ENCODE measurements at regions not wholly inside any gene's neighbourhood (a gene's known extent, or its start where the extent isn't known, plus 50 kb on each side); places are given as distances from the start of the nearest gene placed in this dataset.
"Not testable (repeated sequence)": the region's sequence is repeated elsewhere in the genome, so short reads cannot be mapped to it uniquely, and the experiment has no call there.

DNA sequence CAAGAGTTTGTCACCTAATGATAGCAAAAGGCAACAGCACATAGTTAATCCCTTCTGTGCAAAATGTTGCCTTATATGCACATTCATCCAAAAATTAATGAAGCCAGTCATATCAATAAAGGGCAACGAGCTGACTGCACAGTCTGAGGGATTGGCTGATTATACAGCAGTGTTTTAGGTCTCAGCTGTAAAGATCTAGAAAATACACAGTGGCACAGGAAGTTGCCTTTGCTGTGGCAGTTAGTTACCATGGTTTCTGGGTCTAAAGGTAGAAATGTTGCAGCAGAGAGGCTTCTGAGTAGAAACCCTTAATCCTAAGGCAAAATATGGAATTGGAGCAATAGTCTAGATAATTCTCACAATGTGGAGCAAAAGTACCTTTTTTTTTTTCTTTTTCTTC, 89.7 kb downstream of the SMPDL3A start:
- TF ChIP-seq, protein P1, sequence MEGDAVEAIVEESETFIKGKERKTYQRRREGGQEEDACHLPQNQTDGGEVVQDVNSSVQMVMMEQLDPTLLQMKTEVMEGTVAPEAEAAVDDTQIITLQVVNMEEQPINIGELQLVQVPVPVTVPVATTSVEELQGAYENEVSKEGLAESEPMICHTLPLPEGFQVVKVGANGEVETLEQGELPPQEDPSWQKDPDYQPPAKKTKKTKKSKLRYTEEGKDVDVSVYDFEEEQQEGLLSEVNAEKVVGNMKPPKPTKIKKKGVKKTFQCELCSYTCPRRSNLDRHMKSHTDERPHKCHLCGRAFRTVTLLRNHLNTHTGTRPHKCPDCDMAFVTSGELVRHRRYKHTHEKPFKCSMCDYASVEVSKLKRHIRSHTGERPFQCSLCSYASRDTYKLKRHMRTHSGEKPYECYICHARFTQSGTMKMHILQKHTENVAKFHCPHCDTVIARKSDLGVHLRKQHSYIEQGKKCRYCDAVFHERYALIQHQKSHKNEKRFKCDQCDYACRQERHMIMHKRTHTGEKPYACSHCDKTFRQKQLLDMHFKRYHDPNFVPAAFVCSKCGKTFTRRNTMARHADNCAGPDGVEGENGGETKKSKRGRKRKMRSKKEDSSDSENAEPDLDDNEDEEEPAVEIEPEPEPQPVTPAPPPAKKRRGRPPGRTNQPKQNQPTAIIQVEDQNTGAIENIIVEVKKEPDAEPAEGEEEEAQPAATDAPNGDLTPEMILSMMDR (conservative IDR thresholded peaks at IDR 0.05), result no peak
- H3K27ac ChIP-seq, result no peak overlapping the region

DNA sequence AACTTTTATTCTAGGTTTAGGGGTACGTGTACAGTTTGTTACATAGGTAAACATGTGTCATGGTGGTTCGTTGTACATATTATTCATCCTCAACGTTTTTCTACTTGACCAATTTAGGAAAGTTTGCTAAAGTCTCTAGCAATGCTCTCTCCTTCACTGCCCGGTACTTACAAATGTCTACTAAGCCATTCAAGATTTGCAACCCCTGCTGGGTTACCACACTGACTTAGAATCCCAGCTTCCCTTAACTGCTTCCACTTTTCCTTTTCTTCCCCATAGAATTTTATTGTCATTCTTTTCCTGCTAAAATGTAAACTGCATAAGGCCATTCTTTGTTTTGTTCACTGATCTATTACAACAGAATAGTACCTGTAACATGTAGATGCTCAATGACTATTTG, 97.4 kb downstream of the SMPDL3A start:
- H3K27ac ChIP-seq, result no peak overlapping the region
- TF ChIP-seq, protein P1 (conservative IDR thresholded peaks at IDR 0.05), result no peak

DNA sequence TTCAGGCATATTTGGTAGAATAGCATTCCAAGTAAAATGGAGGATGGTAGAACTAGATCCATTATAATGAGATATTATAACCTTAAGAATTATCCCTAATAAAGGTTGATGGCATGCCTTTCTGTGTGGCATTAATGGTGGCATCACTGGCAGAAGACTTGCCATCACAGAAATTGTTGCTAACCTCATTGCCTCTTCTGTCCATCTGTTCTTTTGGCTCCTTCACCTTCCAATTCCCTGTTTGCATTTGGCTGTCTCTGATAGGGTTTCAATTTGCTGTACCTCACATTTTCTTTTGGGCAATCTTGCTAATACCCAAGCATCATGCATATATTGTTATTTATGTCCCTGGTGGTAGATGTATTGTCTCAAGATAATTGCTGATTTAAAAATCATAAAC, 98.9 kb downstream of the SMPDL3A start:
- no peak overlapping the region for H3K27ac ChIP-seq
- TF ChIP-seq, protein P1 (conservative IDR thresholded peaks at IDR 0.05), result no peak

DNA sequence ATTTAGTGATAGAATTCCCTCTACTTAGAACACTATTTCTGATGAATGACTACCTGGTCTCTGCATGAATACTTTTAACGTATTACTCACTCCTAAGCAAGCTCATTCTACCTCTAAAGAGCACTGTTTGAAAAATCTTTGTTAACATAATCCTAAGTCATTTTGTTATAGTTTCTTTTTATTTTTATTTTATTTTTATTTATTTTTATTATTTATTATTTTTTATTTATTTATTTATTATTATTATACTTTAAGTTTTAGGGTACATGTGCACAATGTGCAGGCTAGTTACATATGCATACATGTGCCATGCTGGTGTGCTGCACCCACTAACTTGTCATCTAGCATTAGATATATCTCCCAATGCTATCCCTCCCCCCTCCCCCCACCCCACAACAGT, 99.6 kb downstream of the SMPDL3A start:
- not testable (repeated sequence) for H3K27ac ChIP-seq

DNA sequence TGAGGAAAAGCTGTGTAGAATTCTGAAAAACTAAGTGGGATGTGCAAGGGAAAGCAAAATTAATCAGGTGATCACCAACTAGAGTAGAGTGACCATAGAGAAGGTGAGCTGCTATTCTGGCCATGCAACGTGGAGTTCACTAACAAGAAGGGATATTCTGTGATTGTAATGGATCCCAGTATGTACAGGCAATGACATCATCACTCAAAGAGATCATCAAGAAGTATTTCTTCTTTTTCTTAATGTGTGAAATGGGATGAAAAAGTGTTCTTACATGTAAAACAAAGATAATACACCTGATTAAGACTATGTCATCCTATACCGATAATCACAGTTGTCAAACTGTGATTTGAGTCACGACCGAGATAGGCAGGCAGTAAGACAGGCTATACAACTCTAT, 101.2 kb downstream of the SMPDL3A start:
- TF ChIP-seq, protein P1 (conservative IDR thresholded peaks at IDR 0.05), result no peak
- no peak overlapping the region for H3K27ac ChIP-seq

DNA sequence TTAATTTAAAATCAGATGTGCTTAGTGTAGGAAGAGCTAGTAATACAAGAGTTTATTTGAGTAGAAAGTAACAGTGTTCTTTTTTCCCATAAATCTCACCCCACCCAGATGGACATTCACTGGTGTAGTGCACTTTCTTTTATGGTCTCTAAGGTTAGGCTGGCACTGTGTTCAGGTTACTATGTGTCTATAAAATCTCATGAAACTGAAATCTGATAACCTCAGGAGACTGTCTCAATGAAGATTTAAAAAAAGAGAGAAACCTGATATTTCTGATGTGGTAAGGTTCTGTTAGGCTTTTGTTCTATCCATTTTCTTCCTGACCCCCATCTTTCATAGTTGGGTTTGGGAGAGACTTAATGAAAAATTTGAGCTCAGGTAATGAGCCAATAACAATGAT, 101.2 kb upstream of the CLVS2 start:
- TF ChIP-seq, protein P1 (conservative IDR thresholded peaks at IDR 0.05), result no peak
- no peak overlapping the region for H3K27ac ChIP-seq

DNA sequence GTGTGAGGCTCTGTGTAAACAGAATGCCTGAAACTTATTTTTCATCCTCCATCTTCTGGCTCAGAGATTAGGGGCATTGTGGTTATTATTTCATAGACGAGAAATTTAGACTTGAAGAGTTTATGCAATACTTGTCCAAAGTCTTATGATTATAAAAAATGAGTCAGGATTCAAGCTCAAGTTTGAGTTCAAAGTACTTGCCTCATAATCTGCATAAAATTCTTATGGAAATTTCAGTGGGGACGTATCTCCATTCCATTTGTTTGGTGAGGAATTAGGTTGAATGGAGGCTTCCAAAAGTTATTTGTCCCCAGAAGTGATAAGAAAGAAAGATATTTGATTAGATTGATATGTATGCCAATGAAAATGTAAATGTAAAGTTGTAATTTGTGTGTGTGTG, 93.7 kb upstream of the CLVS2 start:
- no peak overlapping the region for H3K27ac ChIP-seq
- TF ChIP-seq, protein P1 (conservative IDR thresholded peaks at IDR 0.05), result no peak

DNA sequence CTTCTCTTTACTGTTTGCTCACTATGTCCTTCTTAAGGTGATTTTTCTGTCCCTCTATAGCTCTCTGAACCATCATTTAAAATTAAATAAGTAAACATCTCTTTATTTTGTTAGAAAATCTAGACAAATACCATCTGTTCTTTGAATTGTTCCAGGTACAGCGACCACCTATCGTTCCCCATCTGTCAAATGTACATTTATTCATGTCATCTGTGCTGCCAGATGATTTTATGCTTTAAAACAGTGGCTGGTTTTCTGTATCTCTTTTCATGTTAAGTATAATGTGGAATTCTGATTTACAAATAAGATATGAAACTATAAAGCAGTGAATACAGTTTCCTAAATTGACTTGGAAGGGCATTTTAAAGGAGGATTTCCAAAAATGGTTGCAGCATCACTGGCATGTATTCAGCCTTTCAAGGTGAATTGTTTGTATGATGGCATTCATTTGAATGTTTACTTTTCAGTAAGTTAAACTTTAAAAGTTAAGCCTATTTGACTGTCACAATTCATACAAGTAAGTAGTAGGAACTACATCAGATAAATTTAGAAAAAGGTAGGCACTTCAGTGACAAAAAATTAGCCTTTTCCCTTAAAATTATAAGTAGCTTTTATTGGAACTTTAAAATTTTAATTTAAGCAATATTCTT, 92.6 kb upstream of the CLVS2 start:
- TF ChIP-seq, protein P1 (conservative IDR thresholded peaks at IDR 0.05), result no peak
- no peak overlapping the region for H3K27ac ChIP-seq
